GM21723 (cell line): ENCODE measurements at regions not wholly inside any gene's neighbourhood (a gene's known extent, or its start where the extent isn't known, plus 50 kb on each side); places are given as distances from the start of the nearest gene placed in this dataset.

Source experiments
- ATAC-seq: cut with Tn5 transposase; IDR thresholded peaks from one replicate; pipeline ENCODE4 v1.9.1; 2021; ENCODE audit warnings: mild to moderate bottlenecking, moderate library complexity; ENCODE audit not compliant: unreplicated experiment

- no peak for ATAC-seq
Measured at GRCh38 chr14:71273366-71273765, 366.1 kb downstream of the PCNX1 start.

- no peak for ATAC-seq
Measured at GRCh38 chr14:71284048-71284447, 376.8 kb downstream of the PCNX1 start.

- no peak for ATAC-seq
Measured at GRCh38 chr14:71286126-71286525, 378.9 kb downstream of the PCNX1 start.

GRCh38 chr14:71287567-71287966, 380.3 kb downstream of the PCNX1 start:
- no peak for ATAC-seq

- ATAC-seq = peak; percentile 83
Measured at GRCh38 chr14:71289536-71289935, 382.3 kb downstream of the PCNX1 start.

GRCh38 chr14:71290301-71290700, 383.0 kb downstream of the PCNX1 start:
- no peak for ATAC-seq

GRCh38 chr14:71290960-71291466, 383.8 kb downstream of the PCNX1 start:
- ATAC-seq = peak; percentile 69

GRCh38 chr14:71296184-71296583, 388.9 kb downstream of the PCNX1 start:
- ATAC-seq = no peak

- ATAC-seq = no peak
Measured at GRCh38 chr14:71300566-71301330, 393.5 kb downstream of the PCNX1 start.

- ATAC-seq = no peak
Measured at GRCh38 chr14:71301611-71302010, 394.4 kb downstream of the PCNX1 start.

GRCh38 chr14:71304690-71305089, 397.4 kb downstream of the PCNX1 start:
- ATAC-seq = no peak

- ATAC-seq = no peak
Measured at GRCh38 chr14:71308671-71309070, 401.4 kb downstream of the PCNX1 start.

GRCh38 chr14:71309756-71310155, 402.5 kb downstream of the PCNX1 start:
- no peak for ATAC-seq

- ATAC-seq = no peak
Measured at GRCh38 chr14:71311061-71311460, 403.8 kb downstream of the PCNX1 start.

GRCh38 chr14:71314717-71315116, 407.5 kb downstream of the PCNX1 start:
- no peak for ATAC-seq

- ATAC-seq = no peak
Measured at GRCh38 chr14:71317385-71318096, 410.3 kb downstream of the PCNX1 start.

- ATAC-seq = no peak
Measured at GRCh38 chr14:71318097-71318459, 410.8 kb downstream of the PCNX1 start.

- ATAC-seq = peak; percentile 4
Measured at GRCh38 chr14:71319666-71320065, 412.4 kb downstream of the PCNX1 start.

GRCh38 chr14:71320107-71320733, 413.0 kb downstream of the PCNX1 start, which contains the start of gene SIPA1L1:
Gene SIPA1L1, plus strand, starts transcription at chr14:71320476.
- peak; percentile 79 for ATAC-seq

GRCh38 chr14:71320734-71321573, 413.7 kb downstream of the PCNX1 start:
- peak; percentile 35 for ATAC-seq
